ENCODE measurements at regions not wholly inside any gene's neighbourhood (a gene's known extent, or its start where the extent isn't known, plus 50 kb on each side); places are given as distances from the start of the nearest gene placed in this dataset.

GRCh38 chr20:22810626-22811569, 224.2 kb upstream of the SSTR4 start:
- H3K4me3 ChIP-seq (ENCODE audit: control insufficient read depth, low read depth, low read length): no peak overlapping the region
- no peak for DNase-seq (ENCODE audit: low read depth)
- TF ChIP-seq CTCF (conservative IDR thresholded peaks at IDR 0.05; ENCODE audit: control insufficient read depth, insufficient read depth, low read depth, low read length): no peak

GRCh38 chr20:22814471-22815205, 220.5 kb upstream of the SSTR4 start:
- H3K4me3 ChIP-seq (ENCODE audit: control insufficient read depth, low read depth, low read length): no peak overlapping the region
- TF ChIP-seq CTCF (conservative IDR thresholded peaks at IDR 0.05; ENCODE audit: control insufficient read depth, insufficient read depth, low read depth, low read length): no peak
- no peak for DNase-seq (ENCODE audit: low read depth)

GRCh38 chr20:22815206-22815551, 219.9 kb upstream of the SSTR4 start:
- no peak for TF ChIP-seq CTCF (conservative IDR thresholded peaks at IDR 0.05; ENCODE audit: control insufficient read depth, insufficient read depth, low read depth, low read length)
- no peak overlapping the region for H3K4me3 ChIP-seq (ENCODE audit: control insufficient read depth, low read depth, low read length)
- no peak for DNase-seq (ENCODE audit: low read depth)

GRCh38 chr20:22815603-22816315, 219.4 kb upstream of the SSTR4 start:
- H3K4me3 ChIP-seq (ENCODE audit: control insufficient read depth, low read depth, low read length): no peak overlapping the region
- no peak for DNase-seq (ENCODE audit: low read depth)
- no peak for TF ChIP-seq CTCF (conservative IDR thresholded peaks at IDR 0.05; ENCODE audit: control insufficient read depth, insufficient read depth, low read depth, low read length)

GRCh38 chr20:22818636-22819035, 216.5 kb upstream of the SSTR4 start:
- TF ChIP-seq CTCF (conservative IDR thresholded peaks at IDR 0.05; ENCODE audit: control insufficient read depth, insufficient read depth, low read depth, low read length): no peak
- DNase-seq (ENCODE audit: low read depth): no peak
- no peak overlapping the region for H3K4me3 ChIP-seq (ENCODE audit: control insufficient read depth, low read depth, low read length)

GRCh38 chr20:22819112-22819511, 216.0 kb upstream of the SSTR4 start:
- no peak overlapping the region for H3K4me3 ChIP-seq (ENCODE audit: control insufficient read depth, low read depth, low read length)
- no peak for TF ChIP-seq CTCF (conservative IDR thresholded peaks at IDR 0.05; ENCODE audit: control insufficient read depth, insufficient read depth, low read depth, low read length)
- no peak for DNase-seq (ENCODE audit: low read depth)
